ENCODE measurements at regions not wholly inside any gene's neighbourhood (a gene's known extent, or its start where the extent isn't known, plus 50 kb on each side); places are given as distances from the start of the nearest gene placed in this dataset.
A peak's percentile ranks its signal among the peaks of the same experiment; 100 is the strongest.

GRCh38 chr5:42057254-42057690, 132.2 kb downstream of the FBXO4 start:
- Histone ChIP-seq H3K79me2 (ENCODE audit: control insufficient read depth, insufficient read depth, low read length) (no peaks in the 10 kb centered on the region), H3K4me3 (replicated peaks in 1 of 3; ENCODE audit: insufficient read depth in 1 of 3, low read depth in 1 of 3, low read length in 3 of 3) (no peak overlapping the region), H3K9me1 (replicated peaks; ENCODE audit: control insufficient read depth, extremely low read depth, insufficient read depth, low read length) (no peaks in the 10 kb centered on the region), H3K9ac (replicated peaks; ENCODE audit: extremely low read depth, insufficient read depth, low read length) (no peak overlapping the region), H3K4me2 (ENCODE audit: insufficient read depth, low read length) (no peak overlapping the region), H3K9me3 (replicated peaks; ENCODE audit: control insufficient read depth, insufficient read depth, low read length) (no peaks in the 10 kb centered on the region), H3K36me3 (ENCODE audit: control insufficient read depth in 2 of 2, extremely low read depth in 1 of 2, insufficient read depth in 2 of 2, low read length in 2 of 2) (no peaks in the 10 kb centered on the region), H3K4me1 (ENCODE audit: control insufficient read depth, extremely low read depth, insufficient read depth, low read length) (no peaks in the 10 kb centered on the region), H3K27me3 (ENCODE audit: control insufficient read depth in 2 of 2, insufficient read depth in 2 of 2, low read length in 2 of 2) (no peaks in the 10 kb centered on the region), H2AFZ (ENCODE audit: low read depth, low read length) (no peak overlapping the region), H3K27ac (ENCODE audit: insufficient read depth, low read depth, low read length) (no peak overlapping the region), H4K20me1 (replicated peaks; ENCODE audit: control insufficient read depth, extremely low read depth, insufficient read depth, low read length) (no peaks in the 10 kb centered on the region)
- BruUV-seq (replicated peaks) = no TSS peak
- dilution Hi-C loops (cut with MboI; ENCODE audit: extremely low pct_ligation_motif_present, low sequenced_read_pairs) (no loop called here), intact Hi-C loops (cut with micrococcal nuclease) (loop anchor here (1.0 to 5.0 kb wide), 4 partner anchors 201 to 832 kb away; no protein-coding TSS in a partner anchor)
- CTCF ChIA-PET = interaction anchor here (0.6 to 9.6 kb wide), 70 partner anchors 9 to 1153 kb away, joined by 3 to 571 read pairs (median 4); partner anchors contain the start of genes GHR, OXCT1 and RIMOC1
- peak; percentile 73 for FAIRE-seq
- peak; percentile 51 for DNase-seq (ENCODE audit: low read depth, low spot score)
- POLR2A ChIA-PET = no interaction called here
- TF ChIP-seq POLR2A (IDR thresholded peaks at IDR 0.05; ENCODE audit: low read depth, low read length) (no peak), POLR2AphosphoS5 (IDR thresholded peaks at IDR 0.05; ENCODE audit: insufficient read depth, low read depth, low read length) (no peak), JUN (IDR thresholded peaks at IDR 0.05; ENCODE audit: borderline replicate concordance, insufficient read depth, insufficient read length, low read depth) (no peak), EZH2 (IDR thresholded peaks at IDR 0.05; ENCODE audit: borderline replicate concordance, low read depth, low read length, severe bottlenecking) (no peak), MYC (IDR thresholded peaks at IDR 0.05; ENCODE audit: low read depth, low read length) (no peak), GATA2 (IDR thresholded peaks at IDR 0.05; ENCODE audit: insufficient read depth, insufficient read length, low read depth, low read length) (no peak), CTCF (IDR thresholded peaks at IDR 0.05; ENCODE audit: extremely low read depth in 1 of 2, insufficient read depth in 1 of 2, low read depth in 1 of 2, low read length in 2 of 2) (peak; percentile 65 to 72)
- TF ChIP-seq, protein P1, sequence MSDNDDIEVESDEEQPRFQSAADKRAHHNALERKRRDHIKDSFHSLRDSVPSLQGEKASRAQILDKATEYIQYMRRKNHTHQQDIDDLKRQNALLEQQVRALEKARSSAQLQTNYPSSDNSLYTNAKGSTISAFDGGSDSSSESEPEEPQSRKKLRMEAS (IDR thresholded peaks at IDR 0.05; ENCODE audit: insufficient read depth, insufficient read length) = no peak

Data from endothelial cell of umbilical vein (primary cell).